Uterus (tissue), 3 donors: ENCODE measurements at regions not wholly inside any gene's neighbourhood (a gene's known extent, or its start where the extent isn't known, plus 50 kb on each side); places are given as distances from the start of the nearest gene placed in this dataset.

ENCODE experiments used
- DNase-seq, 2 donors: peaks; one replicate each; pipeline ENCODE4 v3.0.0-alpha.2; 2019 to 2020
- H3K27ac ChIP-seq, 2 donors: fragments of 200-600 bp; sonication (generic); 1 replicate in 1 of 2; 2 replicates in 1 of 2; pipeline ENCODE4 v1.5.1; 2016 to 2018
- H3K27me3 ChIP-seq, 2 donors: fragments of 200-600 bp; sonication (generic); one replicate each; pipeline ENCODE4 v1.5.1; 2018 to 2019; ENCODE audit warnings: control low read depth in 1 of 2
- H3K36me3 ChIP-seq, 2 donors: fragments of 200-600 bp; sonication (generic); one replicate each; pipeline ENCODE4 v1.5.1; 2019; ENCODE audit warnings: control low read depth in 1 of 2
- H3K4me1 ChIP-seq, 2 donors: fragments of 200-600 bp; sonication (generic); one replicate each; pipeline ENCODE4 v1.5.1; 2018 to 2019; ENCODE audit warnings: control low read depth in 1 of 2
- H3K4me3 ChIP-seq, 2 donors: fragments of 200-600 bp; sonication (generic); 1 replicate in 1 of 2; 2 replicates in 1 of 2; pipeline ENCODE4 v1.5.1; 2018 to 2019; ENCODE audit warnings: mild to moderate bottlenecking in 1 of 2
- H3K9me3 ChIP-seq, 2 donors: fragments of 200-600 bp; sonication (generic); one replicate each; pipeline ENCODE4 v1.5.1; 2019; ENCODE audit warnings: control low read depth in 1 of 2
- POLR2A ChIP-seq, 2 donors: fragments of 450-650 bp; IDR thresholded peaks; one replicate each; pipeline ENCODE4 v1.6.1; 2016; ENCODE audit warnings: antibody characterized with exemption in 2 of 2, mild to moderate bottlenecking in 1 of 2, moderate library complexity in 1 of 2
- intact Hi-C: fragments of 100-400 bp; cut with DNase I; formaldehyde crosslinking; loops from one replicate; pipeline ENCODE4 v1.15.1; 2023; ENCODE audit warnings: low total_unique reads
- TF ChIP-seq, protein P1 (sequence below), 4 experiments: fragments of 200-600 bp in 2 of 4; fragments of 450-650 bp in 2 of 4; sonication (generic) in 2 of 4; IDR thresholded peaks; one replicate each; pipeline ENCODE4 v1.5.1; 2016 to 2019; ENCODE audit warnings: antibody characterized with exemption in 4 of 4, mild to moderate bottlenecking in 2 of 4, moderate library complexity in 1 of 4
- donor health status: DM: yes; HTN: yes; CAD: no.

DNA sequence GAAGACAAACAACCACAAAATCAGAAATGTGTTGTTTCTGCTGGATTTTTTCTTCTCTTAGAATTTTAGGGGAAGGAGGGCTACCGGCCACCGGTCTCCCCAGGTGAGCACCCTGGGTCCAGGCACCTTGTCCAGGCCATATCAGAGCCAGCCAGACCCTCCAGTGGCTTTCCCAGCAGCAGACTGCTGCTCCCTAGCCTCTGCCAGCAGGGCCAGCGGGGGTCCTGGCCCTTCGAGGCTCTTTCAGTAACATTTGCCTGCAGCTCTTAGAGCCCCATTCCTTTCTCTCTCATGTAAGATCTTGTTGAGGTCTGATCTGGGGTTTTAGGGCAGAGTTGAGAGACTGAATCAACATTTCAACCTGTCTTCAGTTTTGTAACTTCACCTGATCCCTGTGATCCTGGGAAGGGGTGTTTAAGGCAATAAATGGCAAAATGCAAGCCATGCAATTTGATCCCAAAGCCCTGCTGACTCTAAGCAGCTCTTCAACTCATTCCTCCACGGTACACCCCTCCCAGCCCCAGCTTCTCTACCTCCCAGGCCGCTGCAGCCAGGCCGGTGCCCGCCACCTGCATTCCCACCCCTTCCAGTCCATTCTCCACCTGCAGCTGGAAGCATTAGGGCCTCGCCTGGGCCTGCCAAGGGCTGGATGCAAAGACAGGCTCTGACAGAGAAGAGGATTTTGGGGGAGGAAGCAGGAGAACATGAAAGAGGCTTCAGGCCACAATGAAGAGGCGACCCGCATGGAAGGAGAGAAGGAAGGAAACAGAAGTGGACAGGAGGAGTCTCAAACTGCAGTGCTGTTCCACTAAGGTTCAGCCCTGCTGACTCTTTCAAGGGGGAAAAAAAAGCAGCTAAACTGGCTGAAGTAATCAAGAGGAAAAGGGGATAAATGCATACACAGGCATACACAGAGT lies 113.0 kb upstream of the FGF3 start:
- intact Hi-C loops: no loop called here
- H3K9me3 ChIP-seq: no peaks in the 10 kb centered on the region
- peak in 1 of 2 donors; percentile 3 for DNase-seq
- H3K4me3 ChIP-seq: no peak overlapping the region
- no peaks in the 10 kb centered on the region for H3K27me3 ChIP-seq
- no peak overlapping the region for H3K27ac ChIP-seq
- no peaks in the 10 kb centered on the region for H3K36me3 ChIP-seq
- H3K4me1 ChIP-seq: no peaks in the 10 kb centered on the region
- TF ChIP-seq POLR2A (IDR thresholded peaks at IDR 0.05): no peak
- TF ChIP-seq, protein P1, sequence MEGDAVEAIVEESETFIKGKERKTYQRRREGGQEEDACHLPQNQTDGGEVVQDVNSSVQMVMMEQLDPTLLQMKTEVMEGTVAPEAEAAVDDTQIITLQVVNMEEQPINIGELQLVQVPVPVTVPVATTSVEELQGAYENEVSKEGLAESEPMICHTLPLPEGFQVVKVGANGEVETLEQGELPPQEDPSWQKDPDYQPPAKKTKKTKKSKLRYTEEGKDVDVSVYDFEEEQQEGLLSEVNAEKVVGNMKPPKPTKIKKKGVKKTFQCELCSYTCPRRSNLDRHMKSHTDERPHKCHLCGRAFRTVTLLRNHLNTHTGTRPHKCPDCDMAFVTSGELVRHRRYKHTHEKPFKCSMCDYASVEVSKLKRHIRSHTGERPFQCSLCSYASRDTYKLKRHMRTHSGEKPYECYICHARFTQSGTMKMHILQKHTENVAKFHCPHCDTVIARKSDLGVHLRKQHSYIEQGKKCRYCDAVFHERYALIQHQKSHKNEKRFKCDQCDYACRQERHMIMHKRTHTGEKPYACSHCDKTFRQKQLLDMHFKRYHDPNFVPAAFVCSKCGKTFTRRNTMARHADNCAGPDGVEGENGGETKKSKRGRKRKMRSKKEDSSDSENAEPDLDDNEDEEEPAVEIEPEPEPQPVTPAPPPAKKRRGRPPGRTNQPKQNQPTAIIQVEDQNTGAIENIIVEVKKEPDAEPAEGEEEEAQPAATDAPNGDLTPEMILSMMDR (IDR thresholded peaks at IDR 0.05): no peak

DNA sequence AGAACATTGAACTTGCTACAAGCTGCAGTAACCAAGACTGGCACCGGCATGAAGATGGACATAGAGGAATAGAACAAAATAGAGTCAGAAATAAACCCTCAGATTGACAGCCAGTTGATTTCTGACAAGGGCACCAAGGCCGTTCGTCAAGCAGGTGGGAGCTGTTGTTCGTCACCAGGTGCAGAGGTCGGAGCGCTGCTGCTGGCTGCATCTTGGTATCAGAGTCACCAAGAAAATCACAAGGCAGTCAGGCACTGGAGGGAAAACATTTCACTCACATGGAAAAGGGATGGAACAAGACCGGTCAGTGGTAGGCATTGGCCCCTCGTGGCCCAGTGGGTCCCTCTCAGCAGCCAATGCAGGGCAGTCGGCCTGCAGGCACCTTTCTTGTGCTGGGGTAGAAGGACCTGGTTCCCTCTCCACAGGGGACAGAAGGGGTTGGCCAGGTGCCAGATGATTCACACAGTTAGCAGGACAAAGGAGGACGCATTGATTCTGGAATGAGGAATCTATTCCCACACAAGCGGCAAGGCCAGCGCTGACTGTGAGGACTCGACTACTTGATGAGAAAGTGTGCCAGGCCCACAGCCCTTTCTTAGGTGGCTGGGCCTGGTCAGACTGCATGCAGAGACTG lies 115.8 kb upstream of the FGF3 start:
- Histone ChIP-seq H3K36me3 (no peaks in the 10 kb centered on the region), H3K4me3 (no peak overlapping the region), H3K9me3 (no peaks in the 10 kb centered on the region), H3K4me1 (peaks cover 0 to 3% of the 10 kb centered on the region in 2 donors), H3K27me3 (no peaks in the 10 kb centered on the region), H3K27ac (no peak overlapping the region)
- intact Hi-C loops: no loop called here
- TF ChIP-seq, protein P1 (IDR thresholded peaks at IDR 0.05): no peak
- no peak for TF ChIP-seq POLR2A (IDR thresholded peaks at IDR 0.05)
- no peak for DNase-seq

- Histone ChIP-seq H3K4me1 (peaks cover 0 to 6% of the 10 kb centered on the region in 2 donors), H3K4me3 (no peak overlapping the region), H3K36me3 (no peaks in the 10 kb centered on the region), H3K9me3 (no peaks in the 10 kb centered on the region), H3K27me3 (no peaks in the 10 kb centered on the region), H3K27ac (no peak overlapping the region)
- intact Hi-C loops: no loop called here
- TF ChIP-seq, protein P1 (IDR thresholded peaks at IDR 0.05): no peak
- TF ChIP-seq POLR2A (IDR thresholded peaks at IDR 0.05): no peak
- no peak for DNase-seq
Measured at GRCh38 chr11:69935941-69936505, 116.8 kb upstream of the FGF3 start.

- no peak for DNase-seq
- intact Hi-C loops: no loop called here
- Histone ChIP-seq H3K4me3 (no peak overlapping the region), H3K9me3 (no peaks in the 10 kb centered on the region), H3K36me3 (no peaks in the 10 kb centered on the region), H3K27me3 (no peaks in the 10 kb centered on the region), H3K27ac (no peak overlapping the region), H3K4me1 (peaks cover 0 to 6% of the 10 kb centered on the region in 2 donors)
- no peak for TF ChIP-seq POLR2A (IDR thresholded peaks at IDR 0.05)
- TF ChIP-seq, protein P1 (IDR thresholded peaks at IDR 0.05): no peak
Measured at GRCh38 chr11:69936771-69937170, 117.6 kb upstream of the FGF3 start.

DNA sequence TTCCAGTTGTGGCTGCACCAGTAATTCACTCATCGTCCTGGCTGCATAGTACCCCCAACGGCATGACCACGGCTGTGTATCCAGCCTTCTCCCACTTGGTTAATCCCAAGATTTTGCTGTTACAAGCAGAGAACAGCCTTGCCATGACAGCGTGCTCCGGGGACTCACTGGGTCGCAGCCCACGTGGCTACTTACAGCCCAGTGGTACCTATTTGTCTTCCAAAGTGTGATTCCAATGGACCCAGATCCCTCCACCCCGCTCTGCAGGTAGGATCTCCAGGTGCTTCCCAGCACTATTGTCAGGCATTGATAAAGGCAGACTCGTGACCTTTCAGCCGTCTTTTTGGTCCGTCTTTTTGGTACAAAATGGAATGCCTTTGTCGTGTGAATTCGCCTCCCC lies 119.0 kb upstream of the FGF3 start:
- peaks cover 0 to 6% of the 10 kb centered on the region in 2 donors for H3K4me1 ChIP-seq
- DNase-seq: no peak
- intact Hi-C loops: no loop called here
- H3K27ac ChIP-seq: peak overlapping the region; percentile 88 to 93
- H3K36me3 ChIP-seq: no peaks in the 10 kb centered on the region
- no peaks in the 10 kb centered on the region for H3K9me3 ChIP-seq
- H3K4me3 ChIP-seq: no peak overlapping the region
- no peak for TF ChIP-seq POLR2A (IDR thresholded peaks at IDR 0.05)
- TF ChIP-seq, protein P1 (IDR thresholded peaks at IDR 0.05): no peak
- H3K27me3 ChIP-seq: no peaks in the 10 kb centered on the region
